Breast epithelium (tissue), 3 donors: ENCODE measurements at regions not wholly inside any gene's neighbourhood (a gene's known extent, or its start where the extent isn't known, plus 50 kb on each side); places are given as distances from the start of the nearest gene placed in this dataset.

Source experiments
- CTCF ChIP-seq, 3 donors: fragments of 450-650 bp; IDR thresholded peaks; one replicate each; pipeline ENCODE4 v1.5.1; 2016 to 2017; ENCODE audit warnings: antibody characterized with exemption in 3 of 3, mild to moderate bottlenecking in 3 of 3, moderate library complexity in 3 of 3
- POLR2AphosphoS5 ChIP-seq, 3 donors: sonication (generic); formaldehyde crosslinking; IDR thresholded peaks; one replicate each; pipeline ENCODE4 v1.6.1; 2017; ENCODE audit warnings: antibody characterized with exemption in 3 of 3

DNA sequence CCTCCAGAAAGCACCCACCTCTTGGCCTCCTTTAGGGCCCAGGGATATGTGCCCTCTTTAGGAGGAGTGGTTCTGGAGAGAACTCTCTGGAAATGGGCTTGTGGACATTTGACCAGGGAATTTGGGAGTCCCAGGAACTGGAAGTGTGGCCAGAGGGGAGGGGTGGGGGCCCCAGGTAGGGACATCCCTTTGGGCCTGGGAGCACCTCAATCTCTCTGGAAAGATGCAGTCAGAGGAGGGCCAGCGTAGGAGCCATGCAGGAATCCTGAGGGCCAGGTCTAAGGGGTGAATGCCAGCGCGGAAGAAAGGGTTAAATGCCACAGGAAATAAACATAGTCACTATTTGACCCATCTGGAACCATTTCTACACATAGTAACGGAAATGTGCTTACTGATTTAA is 50.3 kb upstream of the ITGA11 start:
- TF ChIP-seq CTCF (IDR thresholded peaks at IDR 0.05), result no peak
- TF ChIP-seq POLR2AphosphoS5 (IDR thresholded peaks at IDR 0.05), result no peak
